Kidney tubule cell (primary cell): ENCODE measurements at regions not wholly inside any gene's neighbourhood (a gene's known extent, or its start where the extent isn't known, plus 50 kb on each side); places are given as distances from the start of the nearest gene placed in this dataset.

Source experiments
- DNase-seq: peaks from one replicate; pipeline ENCODE4 v3.0.0-alpha.2; 2018; ENCODE audit warnings: low spot score

DNA sequence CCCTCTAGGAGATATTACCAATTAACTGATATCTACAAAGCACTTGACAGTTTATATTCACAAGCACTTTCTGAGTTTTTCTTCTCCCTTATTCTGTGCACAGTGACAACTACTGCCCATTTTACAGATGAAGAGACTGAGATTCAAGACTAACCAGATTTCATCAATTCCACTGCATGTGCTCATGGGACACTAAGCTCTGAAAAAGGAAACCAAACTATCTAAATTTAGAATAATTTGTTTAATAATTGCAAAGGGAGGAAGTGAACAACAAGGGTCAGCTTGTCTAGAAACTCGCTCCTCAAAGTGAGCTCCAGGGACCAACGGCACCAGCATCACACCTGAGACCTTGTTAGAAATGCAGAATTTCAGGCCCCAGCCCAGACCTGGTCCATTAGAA, 50.8 kb upstream of the MYLIP start:
- DNase-seq = no peak

DNA sequence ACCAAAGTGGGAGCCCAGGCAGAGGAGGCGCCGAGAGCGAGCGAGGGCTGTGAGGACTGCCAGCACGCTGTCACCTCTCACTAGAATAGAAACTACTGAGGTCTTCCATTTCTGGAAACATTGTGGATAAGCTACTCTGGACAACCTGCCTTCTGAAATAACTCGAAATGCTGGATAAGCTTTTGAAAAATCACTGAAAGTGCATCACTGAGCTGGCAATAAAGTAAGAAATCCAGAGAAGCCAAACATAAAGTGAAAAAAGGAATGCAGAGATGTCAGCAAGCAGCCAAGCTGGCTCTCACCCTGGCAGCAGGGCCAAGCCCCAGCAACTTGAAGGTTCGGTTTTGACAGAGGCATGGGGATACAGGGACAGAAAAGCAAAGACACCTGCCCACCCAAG, 59.2 kb upstream of the MYLIP start:
- no peak for DNase-seq

DNA sequence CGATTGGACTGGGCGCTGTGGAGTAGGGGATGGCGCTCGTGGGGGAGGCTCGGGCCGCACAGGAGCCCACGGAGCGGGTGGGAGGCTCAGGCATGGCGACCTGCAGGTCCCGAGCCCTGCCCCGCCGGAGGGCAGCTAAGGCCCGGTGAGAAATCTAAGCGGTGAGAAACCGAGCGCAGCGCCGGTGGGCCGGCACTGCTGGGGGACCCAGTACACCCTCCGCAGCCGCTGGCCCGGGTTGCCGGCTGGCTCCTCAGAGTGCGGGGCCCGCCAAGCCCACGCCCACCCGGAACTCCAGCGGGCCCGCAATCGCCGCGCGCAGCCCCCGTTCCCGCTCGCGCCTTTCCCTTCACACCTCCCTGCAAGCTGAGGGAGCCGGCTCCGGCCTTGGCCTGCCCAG, 59.7 kb upstream of the MYLIP start:
- no peak for DNase-seq

DNA sequence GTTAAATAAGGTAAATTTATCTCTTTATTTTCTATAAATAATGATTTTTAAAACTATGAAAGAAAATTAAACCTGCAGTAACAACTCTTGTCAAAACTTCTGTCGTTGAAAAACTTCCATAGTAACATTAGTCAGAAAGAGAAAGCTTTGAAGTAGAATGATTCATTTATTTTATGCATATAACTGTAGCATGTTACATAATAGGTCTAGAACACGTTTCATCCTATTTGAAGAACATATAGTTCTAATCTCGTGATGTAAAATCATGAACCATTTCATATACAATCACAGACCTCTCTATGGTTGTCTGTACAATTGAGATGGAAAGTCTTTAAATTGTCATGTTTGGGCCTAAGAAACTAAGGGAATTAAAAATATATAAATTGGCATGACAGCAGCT, 61.3 kb upstream of the MYLIP start:
- DNase-seq = no peak

DNA sequence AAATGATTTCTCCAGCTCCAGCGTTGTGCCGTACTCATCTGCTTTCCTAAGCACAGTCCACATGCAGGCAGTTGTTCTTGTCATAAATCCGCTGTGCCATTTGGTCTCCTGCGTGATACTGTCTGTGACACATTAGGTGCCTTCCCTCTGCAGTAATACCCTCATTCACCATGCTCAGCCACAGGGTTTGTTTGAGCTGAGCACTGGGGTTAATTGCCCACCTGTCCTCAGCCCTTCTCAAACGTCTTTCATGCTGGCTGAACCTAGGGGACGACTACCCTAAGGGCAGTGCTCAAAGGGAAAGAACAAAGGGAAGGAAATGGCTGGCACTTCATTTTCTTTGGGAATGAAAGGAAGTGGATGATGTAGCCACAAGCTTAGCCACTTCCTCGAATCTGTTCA, 64.2 kb upstream of the MYLIP start:
- DNase-seq = no peak

DNA sequence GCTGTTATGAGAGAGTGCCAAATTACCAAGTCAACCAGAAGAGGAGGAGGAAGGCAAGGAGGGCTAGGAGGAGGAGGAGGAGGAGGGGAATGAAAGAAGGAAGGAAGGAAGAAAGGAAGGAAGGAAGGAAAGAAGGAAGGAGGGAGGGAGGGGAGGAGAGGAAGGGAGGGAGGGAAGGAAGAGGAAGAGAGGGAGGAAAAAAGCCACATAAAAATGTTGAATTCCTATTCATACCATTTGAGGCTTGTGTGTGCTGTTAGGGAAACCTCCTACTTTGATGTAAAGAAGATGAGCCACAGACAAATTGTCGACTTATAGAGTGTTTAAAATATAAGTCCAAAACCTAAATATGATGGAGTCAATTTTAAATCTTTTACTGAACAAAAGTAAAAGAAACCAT, 65.3 kb upstream of the MYLIP start:
- no peak for DNase-seq

DNA sequence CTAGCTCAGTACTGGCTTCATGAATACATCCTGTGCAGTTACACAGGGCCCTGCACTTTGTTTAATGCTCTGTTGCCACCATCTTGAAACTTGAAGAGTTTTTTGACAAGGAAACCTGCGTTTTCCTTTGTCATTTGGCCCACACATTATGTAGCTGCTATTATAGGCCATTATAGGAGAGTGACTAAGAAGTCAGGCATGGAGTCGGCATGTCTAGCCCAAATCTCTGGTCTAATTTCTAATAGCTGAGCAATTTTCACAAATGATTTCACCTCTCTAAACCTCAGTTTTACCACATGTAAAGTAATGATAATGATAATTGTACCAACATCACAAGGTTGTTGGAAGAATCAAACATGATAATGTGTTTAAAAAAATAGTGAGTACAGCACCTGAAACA, 67.1 kb upstream of the MYLIP start:
- DNase-seq = peak; percentile 50

DNA sequence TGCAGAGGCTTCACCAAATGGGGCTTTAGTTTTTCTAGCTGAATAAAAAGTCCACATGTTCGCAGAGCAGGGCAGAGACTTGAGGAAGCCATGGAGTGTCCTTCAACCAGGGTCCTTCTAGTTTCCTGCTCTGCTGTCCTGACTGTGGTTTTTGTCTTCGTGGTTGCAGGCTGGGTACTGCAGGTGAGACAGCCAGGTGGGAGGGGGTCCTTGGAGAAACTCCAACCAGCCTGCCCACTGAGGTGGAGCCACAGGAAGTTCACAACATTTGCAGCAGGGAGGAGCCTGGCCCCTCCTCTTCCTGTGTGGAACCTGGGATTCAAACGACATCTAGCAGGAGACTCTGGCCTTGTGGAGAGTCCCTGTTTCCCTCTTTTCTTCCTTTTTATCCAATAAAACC, 68.8 kb upstream of the MYLIP start:
- no peak for DNase-seq

DNA sequence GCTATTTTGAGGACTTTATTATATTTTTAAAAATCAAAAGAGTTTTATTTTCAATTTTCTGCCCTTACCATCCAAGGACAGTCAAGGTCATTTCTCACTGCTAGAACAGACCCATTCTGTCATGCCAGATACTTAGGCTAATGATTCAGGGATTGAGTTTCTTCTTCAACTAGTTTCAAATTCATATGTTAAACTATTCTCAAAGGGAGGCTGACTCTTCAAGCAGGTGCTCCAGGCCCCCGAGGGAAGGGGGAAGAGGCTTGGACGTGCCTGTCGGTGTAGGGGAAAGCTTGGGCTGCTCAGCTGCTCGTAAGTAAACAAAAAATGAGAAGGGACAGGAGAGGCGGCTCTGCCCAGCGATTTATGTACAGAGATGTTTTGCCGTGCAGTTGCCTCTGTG, 69.4 kb upstream of the MYLIP start:
- no peak for DNase-seq

DNA sequence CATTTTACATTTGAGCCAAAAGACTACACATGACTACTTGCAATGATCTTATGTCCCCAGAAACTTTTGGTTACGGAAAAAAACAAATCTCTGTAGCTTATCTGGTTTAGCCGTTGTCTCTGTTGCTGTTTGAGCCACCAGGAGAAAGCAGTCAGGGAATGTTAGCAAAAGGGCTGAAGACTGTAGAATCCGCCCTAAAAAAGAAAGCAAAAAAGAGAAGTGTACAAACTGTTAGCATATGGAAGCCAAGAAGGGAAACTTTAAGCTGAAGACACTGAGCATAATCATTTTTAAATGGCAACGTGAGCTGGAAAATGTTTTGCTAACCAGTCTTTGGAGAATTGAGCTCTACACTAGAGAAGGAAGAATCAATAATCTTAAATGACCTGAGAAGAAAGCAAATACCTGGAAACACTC, 69.9 kb upstream of the MYLIP start:
- DNase-seq = no peak

DNA sequence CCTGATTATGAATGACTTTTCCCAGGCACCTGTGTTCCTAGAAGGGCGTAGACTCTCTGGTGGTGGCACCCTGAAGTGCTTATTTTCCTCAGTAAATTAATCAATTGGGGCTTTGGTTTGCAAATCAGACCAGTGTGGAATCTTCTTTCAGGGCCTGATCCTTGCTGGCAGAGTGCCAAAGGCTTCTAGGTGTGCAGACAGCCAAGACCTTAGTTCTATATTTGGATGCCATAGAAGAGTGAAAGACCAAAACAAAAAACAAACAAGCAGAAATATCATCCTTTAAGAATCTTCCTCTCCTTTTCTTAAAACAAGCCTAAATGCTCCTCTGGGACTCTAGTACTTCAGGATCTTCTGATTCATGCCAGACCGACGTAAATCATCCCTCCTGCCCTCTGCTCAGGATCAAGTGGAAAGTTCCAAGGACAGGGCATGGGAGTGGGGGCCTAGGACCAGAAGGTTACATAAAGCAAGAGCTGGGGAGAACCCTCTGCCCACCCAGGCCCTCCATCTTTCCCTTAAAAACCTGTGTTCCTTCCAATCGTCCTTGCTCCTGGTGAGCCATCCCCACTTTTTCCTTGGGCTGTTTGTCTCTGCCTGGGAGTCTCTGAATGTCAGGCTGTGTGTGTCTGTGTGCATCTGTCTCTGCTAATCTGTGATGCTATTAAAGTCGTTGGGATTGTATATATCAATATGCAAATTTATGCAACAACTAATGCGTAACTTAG, 70.5 kb upstream of the MYLIP start:
- DNase-seq = no peak

DNA sequence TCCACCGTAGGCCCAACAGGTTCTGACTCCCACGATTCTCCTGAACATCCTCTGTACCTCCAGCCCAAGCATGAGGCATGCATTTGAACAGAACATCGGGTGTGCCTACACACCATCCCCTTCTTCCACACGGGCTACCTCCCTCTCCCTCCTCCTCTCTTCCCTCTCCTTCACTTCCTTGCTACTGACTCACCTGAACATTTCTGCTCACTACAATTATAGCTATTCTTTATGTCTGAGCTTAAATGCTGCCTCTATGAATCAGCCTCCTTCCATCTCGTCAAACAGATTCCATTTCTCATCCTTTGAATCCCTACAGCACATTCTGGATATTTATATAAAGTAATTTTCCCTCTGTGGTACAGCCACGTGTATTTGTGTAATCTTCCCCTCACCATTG, 71.4 kb upstream of the MYLIP start:
- DNase-seq = peak; percentile 35

DNA sequence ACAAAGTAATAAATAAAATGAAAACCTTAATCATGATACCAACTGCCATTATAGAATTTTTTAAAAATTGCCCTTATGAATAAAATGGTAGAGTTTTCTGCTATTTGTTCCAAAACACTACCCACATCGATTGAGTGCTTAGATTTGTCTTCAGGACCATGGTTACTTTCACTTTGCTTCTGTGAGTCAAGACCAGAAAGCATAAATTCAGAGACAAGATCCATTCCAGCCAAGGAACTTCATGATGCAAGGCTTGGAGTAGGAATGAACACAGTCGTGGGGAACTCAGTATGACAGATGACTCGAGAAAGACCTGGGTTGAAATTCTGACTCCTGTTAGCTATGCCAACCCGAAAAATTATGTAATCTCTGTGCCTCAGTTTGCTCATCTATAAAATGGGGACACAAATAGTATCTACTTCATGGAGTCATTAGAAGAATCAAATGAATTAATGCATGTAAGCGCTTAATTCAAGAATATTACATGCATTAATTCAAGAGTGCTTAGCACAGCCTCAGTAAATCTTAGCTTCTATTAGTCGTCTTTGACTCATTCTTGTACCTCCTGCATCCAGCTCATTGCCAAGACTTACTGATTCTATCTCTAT, 72.5 kb upstream of the MYLIP start:
- no peak for DNase-seq

DNA sequence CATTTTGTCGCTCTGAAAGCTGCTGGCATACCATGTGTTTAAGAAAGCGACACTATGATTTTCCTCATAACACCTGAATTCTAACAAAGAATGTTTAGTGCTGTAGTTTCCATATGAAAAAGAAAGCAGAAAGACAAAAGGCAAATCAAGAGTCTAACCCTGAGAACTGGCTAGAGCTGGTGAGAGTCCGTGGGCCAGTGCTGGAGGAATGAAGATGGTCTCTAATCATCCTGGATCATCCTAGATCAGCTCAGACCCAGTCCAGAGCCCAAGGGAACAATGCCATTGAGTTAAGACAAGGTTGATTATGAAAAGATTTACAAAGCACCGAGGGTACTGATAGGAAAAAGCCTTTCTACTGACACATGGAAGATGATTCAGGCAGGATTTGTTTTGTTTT, 73.0 kb upstream of the MYLIP start:
- no peak for DNase-seq

DNA sequence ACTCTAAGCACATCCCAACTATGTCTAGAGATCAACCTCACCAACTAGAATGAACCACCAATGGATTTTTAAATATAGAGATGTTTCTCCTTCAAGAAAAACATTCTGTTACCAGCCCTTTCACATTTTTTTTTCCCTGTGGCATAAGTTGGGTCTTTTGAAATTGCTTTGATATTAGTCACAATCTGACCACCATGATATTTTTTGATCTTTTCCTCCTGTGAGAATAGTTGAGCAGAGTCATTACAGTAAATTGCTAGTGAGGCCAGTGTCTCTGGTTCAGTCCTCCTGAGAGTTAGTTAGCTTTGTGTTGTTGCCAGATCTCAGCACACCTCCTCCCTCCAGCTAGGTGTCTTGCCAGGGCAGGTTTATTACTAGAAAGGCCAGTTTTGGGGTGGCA, 79.7 kb upstream of the MYLIP start:
- DNase-seq = peak; percentile 69

DNA sequence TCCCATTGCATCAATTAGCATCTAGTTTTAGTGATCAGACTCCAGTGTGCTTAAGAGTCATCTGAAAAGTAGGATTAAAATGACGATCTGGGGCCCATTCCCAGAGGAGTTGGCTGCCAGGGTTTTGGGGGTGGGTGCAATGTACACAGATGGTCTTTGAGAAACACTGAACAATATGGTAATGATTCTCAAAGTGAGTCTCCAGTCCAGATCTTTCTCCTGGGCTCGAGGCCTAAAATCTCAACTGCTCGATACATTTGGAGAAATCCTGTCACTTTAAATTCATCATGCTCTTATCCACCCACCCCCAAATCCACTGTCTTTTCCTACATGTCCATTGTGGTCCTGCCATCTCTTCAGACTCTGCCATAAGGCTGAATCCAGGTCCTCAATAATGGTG, 80.7 kb upstream of the MYLIP start:
- DNase-seq = no peak

DNA sequence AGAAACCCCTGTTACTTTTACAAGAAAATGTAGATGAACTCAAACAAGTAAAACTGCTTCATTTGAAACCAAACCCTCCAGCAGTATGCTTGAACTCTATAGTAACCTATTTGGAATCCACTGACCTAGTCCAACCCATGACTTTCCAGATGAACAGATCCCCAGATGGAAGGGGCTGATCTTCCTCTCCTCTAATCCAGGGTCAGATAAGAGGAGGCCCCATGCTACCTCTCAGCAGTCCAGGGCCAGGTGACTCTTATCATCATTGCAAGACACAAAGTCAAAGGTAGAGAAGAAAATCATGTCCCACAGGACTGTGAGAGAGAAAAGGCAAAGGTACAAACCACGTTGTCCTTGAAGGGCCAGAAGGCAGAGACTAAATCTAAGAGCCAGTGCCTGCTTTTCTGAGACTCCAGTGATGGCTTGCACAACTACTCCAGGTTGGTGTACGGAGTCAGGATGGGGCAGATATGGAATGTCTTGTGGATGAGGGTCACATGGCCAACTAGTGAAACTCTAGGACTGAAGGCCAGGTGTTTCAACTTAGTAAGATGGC, 81.4 kb upstream of the MYLIP start:
- DNase-seq = no peak

DNA sequence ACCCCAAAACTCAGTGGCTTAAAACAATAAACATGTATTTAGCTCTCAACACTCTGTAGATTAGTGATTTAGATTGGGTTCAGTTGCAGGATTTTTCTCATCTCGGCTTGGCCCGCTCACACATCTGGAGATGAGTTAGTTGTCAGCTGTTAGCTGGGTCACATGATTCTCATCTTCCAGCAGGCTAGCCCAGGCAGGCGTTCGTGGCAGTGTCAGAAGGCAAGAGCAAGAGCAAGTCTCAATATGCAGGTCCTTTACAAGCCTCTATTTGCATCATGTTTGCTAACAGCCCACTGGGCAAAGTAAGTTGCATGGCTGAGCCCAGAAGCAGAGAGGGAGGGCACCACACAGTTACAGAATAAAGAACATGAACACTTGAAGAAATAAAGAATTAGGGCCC, 83.6 kb upstream of the MYLIP start:
- no peak for DNase-seq

DNA sequence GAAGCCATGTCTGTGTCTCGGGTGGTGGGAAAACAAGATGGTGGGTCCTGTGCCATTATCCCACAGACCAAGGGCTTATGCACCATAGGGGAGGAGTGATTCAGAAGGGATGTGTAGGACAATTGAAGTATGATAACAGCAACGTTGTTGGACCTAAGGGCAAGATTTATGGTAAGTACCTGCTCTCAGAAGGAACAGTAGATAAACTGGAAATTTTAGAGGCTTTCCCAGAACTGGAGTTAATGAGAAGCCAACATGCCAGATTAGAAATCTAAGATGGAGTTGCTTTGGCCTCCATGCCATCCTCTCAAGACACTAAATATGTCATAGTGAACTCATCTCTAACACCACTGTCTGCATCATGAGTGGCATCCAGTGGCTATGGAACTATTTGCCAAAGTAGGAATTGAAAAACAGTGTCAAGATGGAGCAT, 84.7 kb upstream of the MYLIP start:
- DNase-seq = no peak

DNA sequence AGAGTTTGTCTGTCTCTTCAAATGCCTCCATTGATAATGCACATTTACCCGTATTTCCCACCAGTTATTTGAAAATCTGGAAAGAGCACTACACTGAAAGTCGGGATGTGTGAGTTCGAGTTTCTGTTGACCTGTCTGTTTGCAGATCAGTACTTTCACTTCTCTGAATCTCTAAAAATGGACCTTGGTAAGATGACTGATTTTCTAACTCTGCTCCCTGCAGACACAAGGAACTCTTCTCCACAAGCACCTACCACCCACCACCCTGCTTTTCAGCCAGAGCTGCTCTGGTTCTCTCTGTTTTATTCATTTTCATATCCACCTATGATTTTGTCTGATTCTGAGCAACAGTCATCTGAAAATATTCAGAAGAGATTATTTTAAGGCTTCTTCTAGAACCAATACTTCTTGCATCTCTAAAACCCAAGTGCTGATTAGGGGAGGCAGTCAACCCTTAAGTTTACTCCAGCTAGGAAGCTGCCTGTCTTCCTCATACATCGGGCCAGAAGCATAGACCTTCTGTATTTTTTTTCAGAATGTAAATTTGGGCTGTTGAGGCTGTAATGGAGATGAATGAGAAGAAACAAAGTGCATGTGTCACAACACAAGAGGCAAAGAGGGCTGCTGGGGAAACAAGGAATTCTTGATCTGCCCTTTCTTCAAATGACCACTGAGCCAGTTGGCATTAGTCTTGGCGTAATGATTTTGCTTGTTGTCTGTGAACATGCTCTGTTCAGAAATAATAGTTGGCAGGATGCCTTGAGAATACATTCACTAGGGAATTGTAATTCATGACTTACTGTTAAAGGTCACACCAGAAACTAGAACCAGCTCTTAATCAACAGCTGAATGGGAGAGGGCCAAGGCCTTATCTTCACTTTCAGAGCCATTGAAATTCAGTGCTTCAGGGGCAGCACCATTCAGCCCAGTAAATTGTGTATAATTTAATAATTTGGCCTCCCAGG, 85.4 kb upstream of the MYLIP start:
- DNase-seq = no peak

DNA sequence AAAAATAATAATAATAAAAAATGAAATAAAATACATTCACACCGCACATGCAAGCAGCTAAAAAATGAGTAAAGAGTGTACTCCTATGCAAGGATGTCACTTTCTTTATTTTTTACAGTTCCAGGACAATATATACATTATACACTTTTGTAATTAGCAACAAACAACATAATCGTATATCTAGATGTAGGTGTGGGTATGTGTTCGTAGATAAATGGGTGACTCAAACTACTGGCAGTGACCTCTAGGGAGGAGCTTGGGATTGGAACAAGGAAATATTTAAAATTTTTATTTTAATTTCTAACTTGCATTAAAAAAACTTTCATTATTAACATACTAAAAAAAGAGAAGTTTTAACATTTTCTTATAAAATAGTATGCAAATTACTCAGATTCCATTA, 86.1 kb upstream of the MYLIP start:
- DNase-seq = no peak

DNA sequence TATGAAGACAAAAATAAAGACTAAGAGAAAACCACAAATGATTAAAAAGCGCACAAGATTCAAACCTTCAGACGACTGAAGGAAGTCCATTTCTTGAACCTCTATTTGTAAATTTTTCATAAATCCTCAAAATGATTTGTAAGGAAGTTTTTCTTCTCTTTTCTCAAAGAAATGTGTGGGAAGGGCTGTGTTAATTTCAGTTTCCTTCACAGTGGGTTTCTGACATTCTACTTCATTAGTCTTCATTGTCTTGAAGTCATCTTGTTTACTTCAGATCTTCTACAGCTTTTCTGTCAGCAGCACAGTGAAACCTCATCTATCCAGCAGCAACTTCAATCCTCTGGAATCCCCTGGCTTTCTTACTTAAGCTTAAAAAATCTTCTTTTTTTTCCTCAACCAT, 87.6 kb upstream of the MYLIP start:
- DNase-seq = no peak

DNA sequence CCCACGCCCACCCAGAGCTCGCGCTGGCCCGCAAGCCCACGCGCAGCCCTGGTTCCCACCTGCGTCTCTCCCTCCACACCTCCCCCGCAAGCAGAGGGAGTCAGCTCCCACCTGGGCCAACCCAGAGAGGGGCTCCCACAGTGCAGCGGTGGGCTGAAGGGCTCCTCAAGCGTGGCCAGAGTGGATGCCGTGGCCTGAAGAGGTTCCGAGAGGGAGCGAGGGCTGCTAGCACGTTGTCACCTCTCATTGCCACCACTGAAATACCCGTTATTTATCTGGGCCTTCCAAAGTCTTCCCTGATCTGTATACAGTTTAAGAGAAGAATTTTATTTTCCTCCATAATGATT, 88.3 kb upstream of the MYLIP start:
- no peak for DNase-seq
